Natural killer cell (primary cell): ENCODE measurements at regions not wholly inside any gene's neighbourhood (a gene's known extent, or its start where the extent isn't known, plus 50 kb on each side); places are given as distances from the start of the nearest gene placed in this dataset.

ENCODE experiments used
- ATAC-seq, 3 donors: fragments of 150-1000 bp in 2 of 3; fragments of 200-7000 bp in 1 of 3; cut with Tn5 transposase; 1 replicate in 1 of 3; 2 replicates in 2 of 3; pipeline ENCODE4 v1.10.0; 2021; ENCODE audit warnings: mild to moderate bottlenecking in 2 of 3, moderate library complexity in 2 of 3
- DNase-seq, 2 donors: peaks; one replicate each; pipeline versions ENCODE4 v3.0.0 to v3.0.0-alpha.2; 2013 to 2021; ENCODE audit warnings: mixed read lengths in 1 of 2
- H3K27ac ChIP-seq: one replicate; pipeline ENCODE4 v1.5.1; 2013; ENCODE audit warnings: mild to moderate bottlenecking, low read length
- H3K27me3 ChIP-seq: one replicate; pipeline ENCODE4 v1.6.1; 2013; ENCODE audit warnings: low read length; ENCODE audit not compliant: control insufficient read depth, insufficient read depth
- H3K36me3 ChIP-seq: one replicate; pipeline ENCODE4 v1.6.1; 2013; ENCODE audit warnings: low read length; ENCODE audit not compliant: control insufficient read depth, insufficient read depth
- H3K4me1 ChIP-seq: one replicate; pipeline ENCODE4 v1.6.1; 2013; ENCODE audit warnings: low read length; ENCODE audit not compliant: control insufficient read depth, insufficient read depth
- H3K4me3 ChIP-seq: one replicate; pipeline ENCODE4 v1.5.1; 2013; ENCODE audit warnings: low read length
- H3K9me3 ChIP-seq: one replicate; pipeline ENCODE4 v1.6.1; 2013; ENCODE audit warnings: low read length; ENCODE audit not compliant: control insufficient read depth, insufficient read depth
- H3K27ac Mint-ChIP-seq, 2 donors: one replicate each; pipeline ENCODE4 v1.8.0; 2022; ENCODE audit warnings: mild to moderate bottlenecking in 2 of 2, mixed read lengths in 2 of 2, moderate library complexity in 1 of 2
- H3K27me3 Mint-ChIP-seq, 2 donors: one replicate each; pipeline ENCODE4 v1.8.0; 2022; ENCODE audit warnings: low read depth in 2 of 2, mixed read lengths in 2 of 2
- H3K36me3 Mint-ChIP-seq: one replicate; pipeline ENCODE4 v1.8.0; 2022; ENCODE audit warnings: mixed read lengths
- H3K4me1 Mint-ChIP-seq, 2 donors: one replicate each; pipeline ENCODE4 v1.8.0; 2022; ENCODE audit warnings: mixed read lengths in 2 of 2
- H3K4me3 Mint-ChIP-seq: one replicate; pipeline ENCODE4 v1.8.0; 2022; ENCODE audit warnings: mild to moderate bottlenecking, moderate library complexity, mixed read lengths
- H3K9me3 Mint-ChIP-seq, 2 donors: one replicate each; pipeline ENCODE4 v1.8.0; 2022; ENCODE audit warnings: mixed read lengths in 2 of 2
- CTCF ChIP-seq: fragments of 200-600 bp; IDR thresholded peaks from one replicate; pipeline ENCODE4 v1.8.0; 2022; ENCODE audit warnings: antibody characterized with exemption
- WGBS: methylation state at CpG from one replicate; pipeline ENCODE4 v1.1.7; 2013; ENCODE audit warnings: missing lambda C conversion rate; ENCODE audit not compliant: insufficient coverage; 5-methylcytosine and 5-hydroxymethylcytosine counted together
- intact Hi-C: fragments of 100-400 bp; cut with micrococcal nuclease; formaldehyde crosslinking; loops from one replicate; pipeline ENCODE4 v1.14.2; 2022

DNA sequence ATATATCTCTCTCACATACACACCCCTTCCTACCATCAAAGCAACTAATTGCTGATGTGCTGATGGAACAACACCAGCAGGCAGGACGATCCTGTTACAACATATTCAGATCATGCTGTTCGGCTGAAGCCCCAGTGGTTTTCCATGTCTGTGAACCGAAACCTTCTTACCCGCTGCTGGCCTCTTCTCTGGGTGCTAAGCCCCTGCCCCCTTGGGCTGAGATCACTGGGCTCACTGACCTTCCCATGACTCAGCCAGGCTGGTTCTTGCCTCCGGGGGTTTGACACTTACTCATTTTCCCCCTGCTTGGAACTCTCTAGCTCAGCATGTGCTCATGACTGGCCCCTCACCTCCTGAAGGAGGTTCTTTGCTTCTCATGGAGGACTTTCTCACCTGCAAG, 122.0 kb upstream of the RGMA start:
- no peaks in the 10 kb centered on the region for H3K36me3 Mint-ChIP-seq
- intact Hi-C loops = no loop called here
- no peaks in the 10 kb centered on the region for H3K36me3 ChIP-seq
- no peak overlapping the region for H3K27ac ChIP-seq
- no peak for DNase-seq
- no peaks in the 10 kb centered on the region for H3K27me3 ChIP-seq
- TF ChIP-seq CTCF = no peak
- no peak overlapping the region for H3K4me3 ChIP-seq
- ATAC-seq = no peak
- H3K9me3 Mint-ChIP-seq = no peaks in the 10 kb centered on the region
- WGBS = 87% methylated on average over 5 of the region's 5 CpGs
- H3K4me1 Mint-ChIP-seq = no peaks in the 10 kb centered on the region
- no peak overlapping the region for H3K27ac Mint-ChIP-seq
- H3K27me3 Mint-ChIP-seq = peaks cover 14 to 33% of the 10 kb centered on the region in 2 donors
- H3K4me3 Mint-ChIP-seq = no peak overlapping the region
- no peaks in the 10 kb centered on the region for H3K4me1 ChIP-seq
- no peaks in the 10 kb centered on the region for H3K9me3 ChIP-seq

- intact Hi-C loops = no loop called here
- H3K9me3 Mint-ChIP-seq = no peaks in the 10 kb centered on the region
- Histone ChIP-seq H3K9me3 (no peaks in the 10 kb centered on the region), H3K4me3 (no peak overlapping the region), H3K27me3 (no peaks in the 10 kb centered on the region), H3K4me1 (no peaks in the 10 kb centered on the region), H3K36me3 (no peaks in the 10 kb centered on the region), H3K27ac (no peak overlapping the region)
- H3K4me1 Mint-ChIP-seq = no peaks in the 10 kb centered on the region
- H3K4me3 Mint-ChIP-seq = no peak overlapping the region
- no peak for ATAC-seq
- no peak for DNase-seq
- H3K36me3 Mint-ChIP-seq = no peaks in the 10 kb centered on the region
- TF ChIP-seq CTCF = no peak
- 85% methylated on average over 10 of the region's 11 CpGs for WGBS
- H3K27ac Mint-ChIP-seq = no peak overlapping the region
- peaks cover 24 to 26% of the 10 kb centered on the region in 2 donors for H3K27me3 Mint-ChIP-seq
Measured at GRCh38 chr15:93209690-93210445, 120.9 kb upstream of the RGMA start.

GRCh38 chr15:93206893-93207292, 117.9 kb upstream of the RGMA start:
- no peak for TF ChIP-seq CTCF
- Mint-ChIP-seq H3K27me3 (peaks cover 17 to 27% of the 10 kb centered on the region in 2 donors), H3K4me1 (no peaks in the 10 kb centered on the region), H3K27ac (no peak overlapping the region), H3K9me3 (no peaks in the 10 kb centered on the region), H3K4me3 (no peak overlapping the region), H3K36me3 (no peaks in the 10 kb centered on the region)
- DNase-seq (no peak), ATAC-seq (no peak)
- no peaks in the 10 kb centered on the region for H3K27me3 ChIP-seq
- no CpG with 5 or more reads among the region's 1 CpG for WGBS
- H3K4me1 ChIP-seq = no peaks in the 10 kb centered on the region
- no peaks in the 10 kb centered on the region for H3K9me3 ChIP-seq
- H3K36me3 ChIP-seq = no peaks in the 10 kb centered on the region
- intact Hi-C loops = no loop called here
- no peak overlapping the region for H3K4me3 ChIP-seq
- no peak overlapping the region for H3K27ac ChIP-seq

DNA sequence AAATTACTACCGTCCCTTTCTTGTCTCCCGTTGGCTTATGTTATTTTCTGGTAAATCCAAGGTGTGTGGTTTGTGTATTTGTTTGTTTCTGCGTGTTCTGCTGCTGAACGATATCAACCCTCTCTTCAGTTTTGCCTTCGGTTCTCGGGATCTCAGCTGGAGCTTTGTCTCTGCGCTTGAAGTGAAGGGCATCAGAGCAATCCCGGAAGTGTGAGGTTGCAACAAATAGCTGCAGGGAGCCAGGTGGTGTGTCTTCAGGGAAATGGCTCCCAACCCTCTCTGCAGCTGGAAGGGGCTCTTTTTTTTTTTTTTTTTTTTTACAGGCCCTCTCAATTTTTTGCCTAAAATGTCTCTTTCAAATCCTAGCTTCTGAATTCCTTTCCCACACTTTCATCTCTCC, 116.4 kb upstream of the RGMA start:
- WGBS = 92% methylated on average over 8 of the region's 8 CpGs
- TF ChIP-seq CTCF = no peak
- Histone ChIP-seq H3K27ac (no peak overlapping the region), H3K27me3 (no peaks in the 10 kb centered on the region), H3K4me3 (no peak overlapping the region), H3K9me3 (no peaks in the 10 kb centered on the region), H3K36me3 (no peaks in the 10 kb centered on the region), H3K4me1 (no peaks in the 10 kb centered on the region)
- DNase-seq (no peak), ATAC-seq (no peak)
- H3K9me3 Mint-ChIP-seq = no peaks in the 10 kb centered on the region
- H3K36me3 Mint-ChIP-seq = no peaks in the 10 kb centered on the region
- intact Hi-C loops = no loop called here
- H3K27ac Mint-ChIP-seq = no peak overlapping the region
- H3K4me3 Mint-ChIP-seq = no peak overlapping the region
- no peaks in the 10 kb centered on the region for H3K4me1 Mint-ChIP-seq
- peaks cover 21 to 24% of the 10 kb centered on the region in 2 donors for H3K27me3 Mint-ChIP-seq
